ENCODE measurements at regions not wholly inside any gene's neighbourhood (a gene's known extent, or its start where the extent isn't known, plus 50 kb on each side); places are given as distances from the start of the nearest gene placed in this dataset.

- TF ChIP-seq EZH2 (IDR thresholded peaks at IDR 0.05; ENCODE audit: insufficient read depth, poor library complexity, severe bottlenecking), result no peak
- no peak for TF ChIP-seq EZH2phosphoT487 (IDR thresholded peaks at IDR 0.05; ENCODE audit: insufficient read depth, low read depth)
Measured at GRCh38 chr11:107176148-107177105, 158.2 kb upstream of the GUCY1A2 start.
